A673 (cell line): ENCODE measurements at regions not wholly inside any gene's neighbourhood (a gene's known extent, or its start where the extent isn't known, plus 50 kb on each side); places are given as distances from the start of the nearest gene placed in this dataset.

Experiments used
- BruUV-seq: library from RNA; stranded (reverse); fragments of 400-500 nt; replicated peaks from 2 replicates; lab custom pipeline; 2021; lab: Mats Ljungman, UMichigan
- CTCF ChIA-PET: fragments of 300-600 bp; sonication (Branson Sonifier 250); formaldehyde crosslinking; loops from one replicate; lab custom pipeline; 2022; ENCODE audit warnings: antibody characterized with exemption; lab: Charles Lee
- POLR2A ChIA-PET: fragments of 300-600 bp; sonication (Branson Sonifier 250); formaldehyde crosslinking; loops from one replicate; lab custom pipeline; 2022; ENCODE audit warnings: antibody characterized with exemption; ENCODE audit not compliant: low non-redundant PET; lab: Charles Lee
- DNase-seq: peaks from one replicate; pipeline ENCODE4 v3.0.0-alpha.2; 2015; ENCODE audit warnings: low spot score
- H3K27ac ChIP-seq: fragments of 200-600 bp; sonication (generic); 2 replicates; pipeline ENCODE4 v1.5.1; 2016; ENCODE audit warnings: mixed run types, low read depth, mild to moderate bottlenecking, mixed read lengths, antibody characterized with exemption, low read length; ENCODE audit not compliant: poor library complexity, severe bottlenecking
- H3K27me3 ChIP-seq: fragments of 200-600 bp; sonication (generic); replicated peaks from 2 replicates; pipeline ENCODE4 v1.6.1; 2017; ENCODE audit warnings: mixed run types, low read depth, mild to moderate bottlenecking, mixed read lengths, antibody characterized with exemption, low read length; ENCODE audit not compliant: insufficient read depth, poor library complexity
- H3K36me3 ChIP-seq: fragments of 200-600 bp; sonication (generic); 2 replicates; pipeline ENCODE4 v1.6.1; 2016; ENCODE audit warnings: mixed run types, mild to moderate bottlenecking, mixed read lengths, antibody characterized with exemption, low read length; ENCODE audit not compliant: insufficient read depth, poor library complexity, severe bottlenecking
- H3K4me1 ChIP-seq: fragments of 200-600 bp; sonication (generic); 2 replicates; pipeline ENCODE4 v1.6.1; 2017; ENCODE audit warnings: mixed run types, mild to moderate bottlenecking, mixed read lengths, antibody characterized with exemption, low read length; ENCODE audit not compliant: insufficient read depth, poor library complexity, severe bottlenecking
- H3K4me3 ChIP-seq: fragments of 200-600 bp; sonication (generic); 2 replicates; pipeline ENCODE4 v1.5.1; 2016; ENCODE audit warnings: low read depth, mixed run types, mild to moderate bottlenecking, mixed read lengths, low read length; ENCODE audit not compliant: poor library complexity, severe bottlenecking
- H3K9me3 ChIP-seq: fragments of 200-600 bp; sonication (generic); 2 replicates; pipeline ENCODE4 v1.6.1; 2016; ENCODE audit warnings: mixed run types, low read depth, mild to moderate bottlenecking, mixed read lengths, antibody characterized with exemption, low read length; ENCODE audit not compliant: poor library complexity, severe bottlenecking
- CTCF ChIP-seq: fragments of 300-800, 200-600 bp; sonication (generic); conservative IDR thresholded peaks from 2 replicates; pipeline ENCODE4 v1.5.1; 2017; ENCODE audit warnings: low read depth, mild to moderate bottlenecking, antibody characterized with exemption, low read length, moderate library complexity, mixed read lengths
- EZH2 ChIP-seq: fragments of 200-600 bp; sonication (generic); IDR thresholded peaks from 2 replicates; pipeline ENCODE4 v1.6.1; 2017; ENCODE audit warnings: borderline replicate concordance, low read depth, mild to moderate bottlenecking, mixed read lengths, antibody characterized with exemption, low read length; ENCODE audit not compliant: poor library complexity, severe bottlenecking
- intact Hi-C: fragments of 100-400 bp; cut with micrococcal nuclease; formaldehyde crosslinking; loops from one replicate; pipeline ENCODE4 v1.10.0; 2022; ENCODE audit not compliant: unreplicated experiment

- H3K27ac ChIP-seq: no peak overlapping the region
- intact Hi-C loops: no loop called here
- no peaks in the 10 kb centered on the region for H3K27me3 ChIP-seq
- ChIA-PET POLR2A (no interaction called here), CTCF (no interaction called here)
- H3K9me3 ChIP-seq: peaks cover 26% of the 10 kb centered on the region
- BruUV-seq: no TSS peak
- DNase-seq: no peak
- H3K4me1 ChIP-seq: no peaks in the 10 kb centered on the region
- TF ChIP-seq EZH2: no peak
- no peak for TF ChIP-seq CTCF
- no peak overlapping the region for H3K4me3 ChIP-seq
- no peaks in the 10 kb centered on the region for H3K36me3 ChIP-seq
Observed at GRCh38 chr2:116979916-116980764, 834.4 kb upstream of the DDX18 start.

GRCh38 chr2:116987447-116987846 lies 827.0 kb upstream of the DDX18 start:
- no peak for TF ChIP-seq CTCF
- no TSS peak for BruUV-seq
- Histone ChIP-seq H3K4me3 (no peak overlapping the region), H3K36me3 (no peaks in the 10 kb centered on the region), H3K27me3 (no peaks in the 10 kb centered on the region), H3K27ac (no peak overlapping the region), H3K9me3 (peaks cover 5% of the 10 kb centered on the region), H3K4me1 (no peaks in the 10 kb centered on the region)
- CTCF ChIA-PET: no interaction called here
- no peak for DNase-seq
- POLR2A ChIA-PET: no interaction called here
- intact Hi-C loops: no loop called here

GRCh38 chr2:116988303-116988702 lies 826.2 kb upstream of the DDX18 start:
- Histone ChIP-seq H3K36me3 (no peaks in the 10 kb centered on the region), H3K27ac (no peak overlapping the region), H3K4me1 (no peaks in the 10 kb centered on the region), H3K27me3 (no peaks in the 10 kb centered on the region), H3K4me3 (no peak overlapping the region), H3K9me3 (peaks cover 5% of the 10 kb centered on the region)
- ChIA-PET POLR2A (no interaction called here), CTCF (no interaction called here)
- DNase-seq: no peak
- no peak for TF ChIP-seq EZH2
- TF ChIP-seq CTCF: no peak
- intact Hi-C loops: no loop called here
- BruUV-seq: no TSS peak
